Activated naive CD8-positive, alpha-beta T cell treated with anti-CD3 and anti-CD28 coated beads, Interleukin-2, amount 50 U/mL, for 16 hours (primary cell): ENCODE measurements at regions not wholly inside any gene's neighbourhood (a gene's known extent, or its start where the extent isn't known, plus 50 kb on each side); places are given as distances from the start of the nearest gene placed in this dataset.

ENCODE experiments used
- DNase-seq: peaks from one replicate; pipeline ENCODE4 v3.0.0-alpha.2; 2020; ENCODE audit warnings: low read depth, low spot score

DNA sequence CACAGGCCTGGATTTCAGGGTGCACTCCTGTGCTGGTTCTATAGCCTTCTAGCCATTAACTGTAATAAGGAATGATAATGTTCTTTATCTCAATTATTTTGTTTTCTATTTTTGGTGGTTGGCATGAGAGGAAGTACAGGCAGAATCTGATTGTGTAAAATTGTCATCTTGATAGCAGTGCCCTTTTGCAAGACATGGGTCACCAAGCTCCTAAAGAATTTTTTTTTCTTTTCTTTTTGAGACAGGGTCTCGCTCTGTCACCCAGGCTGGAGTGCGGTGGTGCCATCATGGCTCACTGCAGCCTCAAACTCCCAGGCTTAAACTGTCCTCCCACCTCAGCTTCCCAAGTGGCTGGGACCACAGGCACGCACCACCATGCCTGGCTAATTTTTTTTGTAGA is 206.7 kb upstream of the JARID2 start:
- no peak for DNase-seq

DNA sequence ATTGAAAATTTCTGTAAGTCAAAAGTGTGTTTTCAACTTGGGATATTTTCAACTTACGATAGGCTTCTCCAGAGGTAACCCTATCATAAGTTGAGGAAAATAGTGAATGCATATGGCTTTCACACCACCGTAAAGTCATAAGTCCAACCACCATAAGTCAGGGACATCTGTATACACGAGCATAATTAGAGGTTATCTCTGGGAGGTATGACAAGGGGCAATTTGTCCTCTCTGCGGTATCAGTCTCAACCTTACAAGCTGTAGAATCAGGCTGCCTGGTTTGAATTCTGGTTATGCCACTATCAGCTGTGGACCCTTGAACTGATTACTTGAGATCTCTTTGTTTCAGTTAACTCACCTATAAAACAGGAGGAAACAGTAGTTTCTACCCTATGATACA is 202.9 kb upstream of the JARID2 start:
- DNase-seq, result no peak

DNA sequence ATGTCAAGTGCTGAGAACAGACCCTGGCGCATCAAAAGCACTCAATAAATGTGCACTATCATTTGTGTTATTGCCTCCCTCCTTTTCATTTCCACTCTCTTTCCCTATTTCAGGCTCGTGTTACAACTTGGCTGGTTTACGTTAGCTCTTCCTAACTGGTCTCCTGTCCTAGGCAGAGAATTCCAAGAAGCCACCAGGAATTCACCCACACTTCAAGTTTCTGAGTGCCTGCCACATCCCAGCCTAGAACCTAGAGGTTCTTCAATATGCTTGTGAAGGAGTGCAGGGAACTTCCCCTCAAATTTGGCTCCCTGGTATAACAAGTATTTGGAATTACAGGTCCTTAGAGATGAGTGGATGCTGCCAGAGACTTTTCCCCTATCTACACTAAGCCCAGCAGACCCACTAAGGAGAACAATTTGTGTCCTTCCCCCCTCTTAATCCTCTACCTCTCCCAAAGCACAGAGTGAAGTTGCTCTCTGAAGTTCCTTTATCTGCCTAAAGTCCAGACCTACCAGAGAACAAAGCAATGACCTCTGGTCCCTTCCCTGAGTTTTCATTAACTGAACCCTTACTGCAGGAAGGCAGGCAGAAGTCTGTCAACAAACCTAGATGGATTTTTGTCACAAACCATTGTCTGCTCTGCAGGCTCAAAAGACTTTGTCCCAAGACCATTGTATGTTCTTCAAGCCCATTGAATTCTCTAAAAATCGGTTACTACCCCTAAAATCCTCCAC is 201.6 kb upstream of the JARID2 start:
- no peak for DNase-seq

DNA sequence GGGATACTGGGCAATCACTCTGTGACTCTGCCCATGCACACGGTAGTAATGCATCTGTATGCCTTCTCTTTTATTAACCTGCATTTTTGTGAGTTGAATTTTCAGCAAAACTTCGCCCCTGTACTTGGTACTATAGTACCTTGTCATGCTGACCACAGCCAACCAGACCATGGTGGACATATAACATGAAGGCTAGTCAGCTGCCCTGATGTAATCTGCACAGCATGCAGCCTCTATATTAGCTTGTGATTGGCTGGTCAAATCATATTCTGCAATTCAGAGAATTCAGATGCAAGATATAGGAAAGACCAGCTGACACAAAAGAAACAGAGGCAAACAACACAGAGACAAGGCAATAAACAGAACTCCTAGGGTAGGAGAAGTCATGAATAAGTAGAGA is 200.9 kb upstream of the JARID2 start:
- DNase-seq, result no peak

DNA sequence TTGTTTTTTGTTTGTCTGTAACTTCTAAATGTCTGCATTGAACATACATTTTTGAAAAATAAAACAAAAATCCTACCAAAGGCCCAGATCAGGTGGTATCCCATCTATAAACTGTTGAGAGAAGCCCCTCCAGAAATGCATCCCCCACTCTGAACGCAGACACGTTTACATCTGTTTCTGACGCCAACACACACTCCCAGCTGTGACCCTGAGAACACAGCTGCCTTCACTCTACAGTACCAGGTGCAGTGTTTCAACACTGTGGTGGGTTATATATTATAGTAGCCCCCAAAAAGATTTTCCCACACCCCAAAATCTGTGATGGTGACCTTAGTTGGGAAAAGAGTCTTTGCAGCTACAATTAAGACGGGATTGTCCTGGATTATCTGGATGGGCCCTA is 199.1 kb upstream of the JARID2 start:
- DNase-seq, result no peak

DNA sequence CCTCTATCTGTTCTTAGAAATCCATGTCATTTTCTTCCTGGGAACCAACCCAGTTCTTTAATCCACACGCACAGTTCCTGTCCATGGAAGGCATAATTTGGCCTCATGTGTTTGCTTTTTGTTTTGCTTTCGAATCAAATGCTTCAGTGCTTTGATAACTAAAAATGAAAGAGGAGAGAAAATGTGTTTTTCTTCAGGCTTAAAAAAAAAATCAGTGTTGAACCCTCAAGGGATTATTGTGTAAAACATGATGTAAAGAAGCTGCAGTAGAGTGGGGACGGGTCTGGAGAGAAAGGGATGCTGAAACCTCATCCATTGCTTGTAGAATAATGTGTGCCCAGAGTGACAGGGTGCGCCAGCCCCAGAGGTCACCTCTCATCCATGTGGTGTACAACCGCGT is 197.5 kb upstream of the JARID2 start:
- DNase-seq, result no peak

DNA sequence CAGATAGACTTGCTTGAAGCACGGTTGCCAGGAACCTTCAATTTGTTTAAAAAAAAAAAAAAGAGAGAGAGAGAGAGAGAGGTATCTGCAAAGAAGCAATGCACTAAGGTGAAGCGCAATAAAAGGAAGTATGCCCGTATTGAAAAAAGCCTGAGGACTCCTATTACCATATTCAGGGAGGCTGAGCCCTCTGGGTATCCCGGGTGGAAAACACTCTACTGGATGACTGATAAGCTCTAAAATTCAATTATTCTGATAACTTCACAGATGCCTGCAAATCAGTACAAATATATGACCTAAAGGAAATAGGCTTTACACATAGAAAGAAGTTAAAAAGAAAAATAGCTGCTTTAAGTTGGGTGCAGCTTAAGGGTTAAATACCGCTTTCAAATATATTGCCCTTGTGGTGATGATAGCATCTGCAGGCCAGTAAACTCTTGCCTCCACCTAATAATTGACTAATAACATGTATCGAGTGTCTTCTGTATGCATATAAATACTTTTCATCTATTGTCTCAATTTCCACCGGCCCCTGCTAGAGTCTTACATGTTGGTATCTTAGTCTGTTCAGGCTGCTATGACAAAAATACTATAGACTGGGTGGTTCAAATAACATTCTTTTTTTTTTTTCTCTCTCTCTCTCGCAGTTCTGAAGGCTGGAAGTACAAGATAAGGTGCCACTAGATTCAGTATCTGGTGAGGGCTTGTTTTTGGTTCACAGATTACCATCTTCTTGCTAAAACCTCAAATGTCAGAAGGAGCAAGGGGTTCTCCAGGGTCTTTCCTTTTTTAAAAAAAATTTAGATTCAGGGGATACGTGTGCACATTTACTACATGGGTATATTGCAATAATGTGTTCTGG is 187.4 kb upstream of the JARID2 start:
- DNase-seq, result no peak

DNA sequence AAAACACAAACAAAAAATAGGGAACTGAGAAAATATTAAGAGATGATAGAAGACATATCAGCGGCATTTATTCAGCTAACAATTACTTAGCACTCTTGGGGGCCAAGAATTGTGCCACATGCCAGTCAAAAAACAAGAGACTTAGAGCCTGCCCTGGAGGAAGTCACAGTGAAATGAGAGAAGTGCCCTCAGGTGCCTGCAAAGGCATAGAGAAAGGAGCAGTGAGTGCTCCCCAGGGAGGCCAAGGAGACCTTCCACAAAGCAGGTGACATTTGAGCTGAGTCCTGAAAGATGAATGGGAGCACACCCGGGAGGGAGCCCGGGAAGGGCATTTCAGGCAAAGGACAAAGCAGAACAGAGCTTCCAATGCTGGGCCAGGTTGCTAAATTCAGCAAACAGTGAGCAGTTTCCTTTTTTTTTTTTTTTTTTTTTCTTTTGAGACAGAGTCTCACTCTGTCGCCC is 184.7 kb upstream of the JARID2 start:
- DNase-seq, result no peak

DNA sequence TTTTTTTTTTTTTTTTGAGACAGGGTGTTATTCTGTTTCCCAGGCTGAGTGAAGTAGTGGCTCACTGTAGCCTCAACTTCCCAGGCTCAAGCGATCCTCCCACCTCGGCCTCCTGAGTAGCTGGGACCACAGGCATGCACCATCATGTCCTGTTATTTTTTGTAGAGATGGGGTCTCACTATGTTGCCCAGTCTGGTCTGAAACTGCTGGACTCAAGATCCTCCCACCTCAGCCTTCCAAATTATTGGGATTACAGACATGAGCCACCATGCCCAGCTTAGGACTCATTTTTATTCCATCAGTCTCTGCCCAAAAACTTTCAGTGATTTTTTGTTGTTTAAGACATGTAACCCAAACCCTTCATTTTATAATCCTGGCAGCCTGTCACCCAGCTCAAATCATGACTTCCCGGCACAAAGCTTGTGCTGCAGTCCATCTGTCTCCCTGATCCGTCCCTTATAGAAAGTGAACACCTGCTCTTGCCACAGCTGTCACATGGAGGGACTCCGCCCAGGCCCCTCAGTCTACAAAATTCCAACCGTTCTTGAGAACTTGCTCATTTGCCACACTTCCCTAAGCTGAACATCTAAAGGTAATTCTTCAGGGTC is 183.9 kb upstream of the JARID2 start:
- no peak for DNase-seq

DNA sequence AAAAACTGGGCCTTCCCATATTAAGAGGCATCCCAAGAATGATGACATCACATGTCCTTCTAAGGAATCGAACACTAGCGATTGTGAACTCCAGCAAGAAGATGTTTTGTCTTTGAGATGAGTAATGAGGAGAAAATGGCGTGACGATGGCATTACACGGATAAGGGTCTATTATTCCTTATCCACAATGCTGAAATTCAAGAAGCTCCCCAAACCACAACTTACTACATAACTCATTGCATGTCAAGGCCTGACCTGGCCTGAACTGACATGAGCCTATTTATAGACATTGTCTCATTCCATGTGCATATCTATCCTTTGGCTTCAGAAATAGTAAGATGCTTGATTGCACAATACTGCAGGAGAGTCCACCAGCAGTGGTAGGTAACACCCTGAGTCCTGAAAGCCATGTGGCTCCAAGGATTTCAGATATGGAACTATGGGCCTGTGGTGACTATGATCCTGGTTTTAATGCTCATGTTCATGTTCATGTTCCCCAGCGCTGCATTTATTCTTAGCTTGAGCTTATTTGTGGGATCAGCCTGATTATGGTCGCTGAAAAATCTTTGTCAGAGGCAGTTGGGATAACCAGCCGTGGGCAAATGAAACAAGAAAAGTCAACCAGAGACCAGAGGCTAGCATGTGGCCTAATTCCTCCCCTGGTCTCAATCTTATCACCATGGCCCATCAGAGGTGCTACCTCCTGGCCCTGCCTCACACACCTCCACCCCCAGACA is 183.2 kb upstream of the JARID2 start:
- DNase-seq, result no peak

DNA sequence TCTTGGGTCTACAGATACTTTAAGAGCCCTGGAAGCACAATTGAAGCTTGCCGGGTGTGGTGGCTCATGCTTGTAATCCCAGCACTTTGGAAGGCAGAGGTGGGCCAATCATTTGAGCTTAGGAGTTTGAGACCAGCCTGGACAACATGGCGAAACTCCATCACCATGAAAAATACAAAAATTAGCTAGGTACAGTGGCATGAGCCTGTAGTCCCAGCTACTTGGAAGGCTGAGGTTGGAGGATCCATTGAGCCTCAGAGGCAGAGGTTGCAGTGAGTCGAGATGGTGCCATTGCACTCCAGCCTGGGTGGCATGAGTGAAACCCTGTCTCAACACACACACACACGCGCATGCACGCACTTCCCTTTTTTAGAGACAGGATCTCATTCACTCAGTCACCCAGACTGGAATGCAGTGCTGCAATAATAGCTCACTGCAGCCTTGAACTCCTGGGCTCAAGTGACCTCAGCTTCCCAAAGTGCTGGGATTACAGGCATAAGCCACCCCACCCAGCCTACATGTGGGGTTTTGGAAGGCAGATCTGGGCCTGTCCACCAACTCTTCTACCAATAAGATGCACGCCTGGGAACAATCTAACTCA is 182.5 kb upstream of the JARID2 start:
- DNase-seq, result no peak

DNA sequence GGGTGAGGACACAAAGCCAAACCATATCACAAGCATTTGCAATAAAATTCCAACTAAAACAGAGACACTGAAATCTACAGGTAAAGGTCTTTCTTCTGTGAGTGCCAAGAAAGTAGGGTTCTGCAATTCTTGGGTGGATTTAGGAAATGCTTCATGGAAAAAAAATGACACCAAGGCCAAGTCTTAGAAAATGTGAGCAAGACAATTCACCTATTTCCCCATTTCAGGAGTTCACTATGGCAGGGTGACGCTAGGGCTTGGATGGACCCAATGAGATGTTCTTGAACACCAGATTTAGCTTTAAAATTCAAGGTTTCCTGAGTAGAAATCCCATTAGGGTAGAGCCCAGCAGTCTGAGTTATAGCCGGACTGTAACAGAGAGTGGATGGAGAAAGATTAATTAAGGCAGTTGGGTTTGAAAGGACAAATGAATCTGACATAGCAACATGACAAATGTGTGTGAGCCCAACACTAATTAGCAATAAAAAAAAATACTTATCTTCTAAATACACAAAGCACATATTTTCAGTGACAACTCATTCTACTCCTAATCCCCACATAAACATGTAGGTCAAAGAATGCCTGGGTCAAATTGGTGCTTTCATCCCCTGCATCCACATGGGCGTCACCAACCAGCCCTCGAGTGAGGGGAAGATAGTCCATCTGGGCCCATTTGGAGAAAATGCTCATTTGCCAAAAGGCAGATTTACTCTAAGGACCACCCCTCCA is 180.4 kb upstream of the JARID2 start:
- DNase-seq, result no peak

DNA sequence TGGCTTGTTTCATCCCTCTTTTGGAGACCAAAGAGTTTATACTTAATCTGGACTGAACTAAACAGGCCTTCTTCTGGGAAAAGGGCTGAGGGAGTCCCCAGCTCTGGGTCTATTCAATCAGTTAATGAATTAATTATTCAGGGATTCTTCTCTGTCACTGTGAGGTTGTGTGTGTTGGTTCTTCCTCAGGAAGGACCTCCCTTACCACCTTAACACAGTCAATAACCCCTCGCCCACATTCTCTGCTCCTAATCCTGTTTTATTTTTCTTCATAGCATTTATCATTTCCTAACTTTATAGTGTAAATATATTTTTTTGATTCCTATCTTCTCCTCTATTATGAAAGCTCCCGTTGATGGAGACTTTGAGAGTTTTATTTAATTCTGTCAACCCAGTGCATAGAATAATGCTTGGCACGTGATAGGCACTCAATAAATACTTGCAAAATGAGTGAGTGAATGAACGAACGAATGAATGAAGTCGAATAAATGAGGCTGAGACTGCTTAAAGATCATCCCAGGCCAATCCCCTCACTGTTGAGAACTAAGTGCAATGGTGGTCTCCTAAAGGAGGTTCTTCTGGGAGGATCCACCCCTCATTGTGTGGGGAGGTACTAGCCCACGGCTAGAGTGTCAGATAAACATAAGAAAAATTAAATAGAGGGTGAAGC is 179.6 kb upstream of the JARID2 start:
- DNase-seq, result no peak

DNA sequence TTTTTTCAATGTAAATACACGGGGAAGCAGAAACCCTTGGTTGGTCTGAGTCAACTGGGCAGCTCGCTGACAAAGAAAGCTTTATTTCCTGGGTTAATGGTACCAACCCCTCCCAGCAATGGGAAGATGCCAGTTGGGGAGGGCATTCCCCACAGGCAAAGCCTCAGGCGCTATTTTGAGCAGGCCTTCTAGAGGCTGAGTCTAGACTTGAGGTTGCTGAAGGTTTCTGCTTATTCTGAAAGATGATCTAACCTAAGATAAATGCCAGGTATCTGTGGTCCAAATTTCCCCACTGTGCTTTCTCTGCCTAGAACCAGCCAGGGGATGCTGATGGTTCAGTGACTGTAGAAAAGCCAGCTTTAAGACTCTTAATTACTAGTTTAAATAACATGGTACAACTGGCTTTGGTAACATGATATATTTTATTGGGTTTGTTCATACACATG is 172.5 kb upstream of the JARID2 start:
- DNase-seq, result no peak

DNA sequence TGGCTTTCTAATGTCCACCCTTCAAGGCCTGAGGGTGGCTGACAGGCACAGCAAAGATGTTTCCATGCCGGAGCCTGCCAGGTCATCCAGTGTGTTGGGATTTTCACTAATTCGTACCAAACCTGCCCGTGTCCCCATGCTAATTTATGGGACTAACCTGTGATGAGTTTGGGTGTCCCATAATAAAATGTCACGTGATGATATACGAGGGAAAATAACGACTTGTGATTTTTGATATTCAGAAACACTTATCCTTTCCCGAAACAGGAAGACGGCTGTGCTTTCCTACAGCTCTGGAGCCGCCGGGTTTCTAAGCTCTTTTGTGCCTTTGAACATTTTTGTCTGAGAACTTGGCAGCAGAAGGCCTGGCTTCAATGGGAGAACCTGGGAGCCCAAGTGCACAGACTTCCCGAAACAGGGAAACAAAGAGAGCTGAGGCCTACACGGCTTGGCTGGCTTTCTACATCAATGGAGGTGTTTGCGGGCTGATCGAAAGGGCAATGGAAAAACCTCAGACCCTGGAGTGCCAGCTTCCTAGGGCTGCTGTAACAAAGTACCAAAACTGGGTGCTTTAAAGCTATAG is 171.9 kb upstream of the JARID2 start:
- DNase-seq, result no peak

DNA sequence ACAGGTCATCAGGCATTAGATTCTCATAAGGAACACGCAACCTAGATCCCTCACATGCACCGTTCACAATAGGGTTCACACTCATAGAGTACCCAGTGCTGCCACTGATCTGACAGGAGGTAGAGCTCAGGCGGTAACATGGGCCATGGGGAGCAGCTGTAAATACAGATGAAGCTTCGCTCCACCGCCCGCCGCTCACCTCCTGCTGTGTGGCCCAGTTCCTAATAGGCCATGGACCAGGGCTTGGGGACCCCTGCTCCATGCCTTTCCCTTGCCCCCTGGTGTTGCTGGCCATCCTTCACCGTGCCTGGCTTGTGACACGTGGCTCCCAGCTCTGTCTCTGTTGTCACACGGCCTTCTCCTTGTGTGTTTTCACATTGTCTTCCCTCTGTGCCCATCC is 171.1 kb upstream of the JARID2 start:
- DNase-seq, result no peak

DNA sequence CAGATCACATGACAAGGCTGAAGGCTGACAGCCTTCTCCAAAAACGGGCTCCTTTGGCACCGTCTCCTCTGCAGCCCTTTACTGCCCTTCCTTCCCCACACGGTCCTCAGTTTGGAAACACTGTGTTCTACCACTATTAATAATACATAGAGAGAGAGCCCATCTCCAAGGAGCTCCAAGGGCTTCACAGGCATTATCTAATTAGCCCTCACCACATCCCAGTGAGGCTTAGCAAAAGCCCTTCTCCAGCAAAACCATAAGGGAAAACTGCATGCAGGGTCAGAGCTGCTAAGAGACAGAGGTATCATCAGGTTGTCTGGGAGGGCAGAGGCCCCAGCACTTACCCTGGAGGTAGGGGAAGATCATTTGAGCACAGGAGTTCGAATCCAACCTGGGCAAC is 169.3 kb upstream of the JARID2 start:
- no peak for DNase-seq

DNA sequence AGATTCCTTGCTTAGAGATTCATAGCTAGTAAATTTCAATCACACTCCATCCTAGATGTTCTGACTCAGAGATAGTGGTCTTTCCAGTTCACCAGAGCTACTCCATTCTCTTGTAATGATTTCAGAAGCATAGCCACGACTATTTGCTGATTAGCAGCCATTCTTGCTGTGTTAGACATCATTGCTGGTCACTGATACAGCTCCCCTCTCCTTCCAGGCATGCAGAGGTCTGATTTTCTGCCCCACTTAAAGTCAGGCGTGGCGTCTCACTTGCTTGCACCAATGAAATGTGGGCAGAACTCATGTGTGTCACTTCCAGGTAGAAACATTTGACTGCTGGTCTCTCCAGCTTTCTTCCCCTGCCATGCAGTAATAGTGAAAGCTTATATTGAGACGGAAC is 168.9 kb upstream of the JARID2 start:
- DNase-seq, result no peak

DNA sequence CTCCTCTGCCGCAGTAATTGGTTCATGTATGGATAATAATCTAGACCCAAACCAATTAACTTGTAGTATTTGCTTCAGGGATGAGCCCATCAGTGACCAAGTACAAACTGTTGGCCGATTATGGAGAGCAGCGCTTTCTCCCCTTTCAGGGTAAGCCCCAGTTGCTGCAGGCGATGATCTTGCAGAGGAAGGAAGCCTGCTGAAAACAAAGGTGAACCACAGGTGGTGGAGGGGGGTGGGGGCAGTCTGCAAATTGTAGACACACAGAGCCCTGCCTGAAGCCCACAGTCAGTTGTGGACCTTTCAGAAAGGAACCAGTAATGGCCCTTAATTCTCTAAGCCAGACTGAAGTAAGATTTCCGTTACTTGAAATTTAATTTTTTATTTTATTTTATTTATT is 167.9 kb upstream of the JARID2 start:
- DNase-seq, result no peak

DNA sequence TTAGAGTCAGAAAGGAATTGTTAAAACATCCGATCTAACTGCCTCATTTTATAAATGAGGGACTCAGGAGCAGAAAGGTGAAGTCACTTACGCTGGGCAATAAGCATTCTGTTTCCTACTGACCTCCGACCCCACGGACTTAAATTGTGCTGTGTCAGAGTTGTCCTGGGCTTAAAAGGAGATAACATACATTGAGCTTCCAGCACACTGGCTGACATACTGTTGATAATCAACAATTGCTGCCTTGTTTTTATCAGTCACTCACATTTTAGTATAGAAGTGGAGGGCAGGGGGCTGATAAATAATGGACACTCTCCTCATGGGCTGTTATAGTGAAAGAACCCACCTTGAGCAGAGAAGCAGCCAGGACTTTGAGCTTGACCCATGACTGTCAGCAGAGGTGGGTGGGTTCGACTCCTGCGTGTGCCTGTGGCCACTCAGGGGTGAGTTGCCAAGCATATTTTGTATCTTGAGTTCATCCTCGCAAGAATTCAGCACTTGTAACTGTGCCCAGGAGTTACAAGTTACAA is 166.5 kb upstream of the JARID2 start:
- DNase-seq, result no peak
